Stromal cell of bone marrow (primary cell): ENCODE measurements at regions not wholly inside any gene's neighbourhood (a gene's known extent, or its start where the extent isn't known, plus 50 kb on each side); places are given as distances from the start of the nearest gene placed in this dataset.
A peak's percentile ranks its signal among the peaks of the same experiment; 100 is the strongest.
"Not testable (repeated sequence)": the region's sequence is repeated elsewhere in the genome, so short reads cannot be mapped to it uniquely, and the experiment has no call there.

ENCODE experiments used
- DNase-seq: peaks from one replicate; pipeline ENCODE4 v3.0.0-alpha.2; 2012; ENCODE audit warnings: low read depth

DNA sequence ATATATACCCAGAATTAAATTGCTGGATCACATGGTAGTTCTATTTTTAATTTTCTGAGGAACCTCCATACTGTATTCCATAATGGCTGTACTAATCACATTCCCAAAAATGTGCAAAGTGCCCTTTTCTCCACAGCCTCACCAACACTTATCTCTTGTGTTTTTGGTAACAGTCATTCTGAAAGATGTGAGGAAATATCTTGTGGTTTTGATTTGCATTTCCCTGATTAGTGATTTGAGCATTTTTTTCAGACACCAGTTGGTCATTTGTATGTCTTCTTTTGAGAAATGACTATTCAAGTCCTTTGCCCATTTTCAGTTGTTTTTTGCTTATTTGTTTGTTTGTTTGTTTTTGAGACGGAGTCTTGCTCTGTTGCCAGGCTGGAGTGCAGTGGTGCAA lies 98.1 kb upstream of the SIMC1 start:
- DNase-seq: not testable (repeated sequence)

DNA sequence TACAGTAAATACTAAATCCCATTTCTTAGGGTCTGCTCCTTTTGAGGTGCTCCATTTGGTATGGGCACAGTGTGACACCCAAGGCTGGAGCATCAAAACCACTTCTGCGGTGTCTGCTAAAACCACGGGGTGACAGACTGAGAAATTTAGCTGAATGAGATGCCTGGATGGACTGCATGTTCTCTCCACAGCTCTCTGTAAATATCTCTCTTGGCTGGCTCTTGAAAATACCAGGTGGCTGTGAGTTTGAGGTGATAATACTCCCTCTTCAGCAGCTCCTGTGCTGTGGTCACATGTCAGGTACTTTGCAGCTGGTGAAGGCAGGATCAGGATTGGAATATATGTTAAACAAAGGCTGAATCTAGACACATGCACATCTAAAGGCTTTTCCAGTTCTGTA lies 93.7 kb upstream of the SIMC1 start:
- no peak for DNase-seq

DNA sequence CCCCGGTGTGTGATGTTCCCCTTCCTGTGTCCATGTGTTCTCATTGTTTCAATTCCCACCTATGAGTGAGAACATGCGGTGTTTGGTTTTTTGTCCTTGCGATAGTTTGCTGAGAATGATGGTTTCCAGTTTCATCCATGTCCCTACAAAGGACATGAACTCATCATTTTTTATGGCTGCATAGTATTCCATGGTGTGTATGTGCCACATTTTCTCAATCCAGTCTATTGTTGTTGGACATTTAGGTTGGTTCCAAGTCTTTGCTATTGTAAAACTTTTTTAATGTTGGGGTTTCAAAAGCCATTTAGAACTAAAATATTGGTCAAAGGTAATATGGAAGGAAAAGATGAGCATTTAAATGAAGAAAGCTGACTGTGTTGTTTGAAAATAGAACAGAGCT lies 88.3 kb upstream of the SIMC1 start:
- DNase-seq: not testable (repeated sequence)

DNA sequence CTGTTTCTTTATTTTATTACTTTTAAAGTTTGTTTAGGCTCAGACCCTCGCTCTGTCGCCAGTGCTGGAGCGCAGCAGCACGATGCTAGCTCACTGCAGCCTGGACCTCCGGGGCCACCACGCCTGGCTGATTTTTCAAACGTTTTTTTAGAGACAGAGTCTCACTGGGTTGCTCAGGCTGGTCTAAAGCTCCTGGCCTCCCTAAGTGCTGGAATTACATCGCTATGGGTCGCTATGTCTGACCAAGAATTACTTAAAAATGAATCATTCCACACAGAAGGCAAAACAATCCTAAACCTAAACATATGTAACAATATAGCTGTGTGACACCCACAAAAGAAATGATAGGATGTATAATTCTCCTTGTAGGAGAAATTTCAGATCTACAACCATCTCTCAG lies 86.9 kb upstream of the SIMC1 start:
- DNase-seq: no peak

DNA sequence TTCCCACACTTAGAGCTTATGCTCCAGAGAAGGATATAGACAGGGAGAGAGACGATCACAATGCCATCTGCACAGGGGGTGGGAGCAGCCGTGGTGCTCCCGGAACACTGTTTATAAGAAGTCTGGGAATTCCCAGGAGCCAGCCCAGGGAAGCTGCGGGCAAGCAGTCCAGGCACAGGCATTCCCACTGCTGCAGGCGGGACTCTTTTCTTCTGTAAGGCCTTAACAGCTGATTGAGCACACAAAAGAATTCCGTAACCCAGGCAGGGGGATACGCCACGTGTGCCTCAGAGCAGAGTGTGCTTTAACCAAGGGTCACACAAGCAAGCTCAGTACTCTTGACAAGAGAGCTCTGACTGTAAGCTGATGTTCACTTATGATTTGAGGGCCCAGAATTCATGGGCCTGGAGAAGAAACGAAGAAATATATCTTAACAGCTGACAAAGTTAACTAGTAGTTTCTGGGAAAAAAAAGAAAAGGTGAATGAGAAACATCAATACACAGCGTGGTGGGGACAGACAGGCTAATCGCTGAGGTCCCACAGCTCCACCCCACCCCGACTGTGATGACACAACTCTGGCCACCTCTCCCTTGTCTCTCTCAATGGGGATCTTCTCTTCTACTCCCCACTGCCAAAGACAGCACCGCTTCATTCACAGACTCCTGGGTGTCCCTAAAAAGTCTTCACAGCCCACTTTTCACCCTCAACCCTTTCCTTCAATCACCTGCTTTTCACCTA lies 85.9 kb upstream of the SIMC1 start:
- DNase-seq: no peak

DNA sequence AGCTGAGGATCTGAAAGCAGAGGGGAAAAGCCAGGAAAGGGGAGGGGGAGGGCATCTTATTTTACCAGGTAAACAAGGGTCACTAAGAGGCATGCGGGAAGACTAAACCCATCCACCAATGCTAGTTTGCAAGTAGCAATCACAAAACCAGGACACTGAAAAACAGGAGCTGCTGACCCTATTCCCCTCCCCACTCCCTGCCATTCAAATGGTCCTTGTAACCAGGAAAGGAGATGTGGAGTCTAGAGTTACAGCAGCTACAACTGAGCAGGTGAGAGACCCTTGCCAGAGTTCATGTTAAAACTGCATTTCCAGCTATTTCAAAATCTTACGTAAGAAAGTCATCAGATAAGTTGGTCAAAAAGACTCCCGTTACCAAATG lies 85.3 kb upstream of the SIMC1 start:
- no peak for DNase-seq

DNA sequence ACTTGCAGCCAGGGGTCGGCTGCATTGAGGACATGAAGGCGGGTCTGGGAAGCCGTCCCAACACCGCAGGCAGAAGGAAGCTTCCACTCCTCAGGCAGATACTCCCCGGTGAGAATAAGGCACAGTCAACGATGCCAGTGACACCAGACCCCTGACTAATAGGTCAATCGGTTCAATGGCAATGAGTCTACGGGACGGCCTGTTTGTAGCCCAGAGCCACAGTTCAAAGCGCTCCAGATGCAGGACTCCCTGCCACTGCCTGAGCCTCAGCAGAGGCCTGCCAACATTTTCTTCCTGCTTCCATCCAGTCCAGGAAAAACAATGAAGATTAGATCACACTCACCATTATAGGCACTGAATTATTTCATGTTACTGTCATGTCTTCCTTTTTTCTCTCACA lies 84.5 kb upstream of the SIMC1 start:
- no peak for DNase-seq

DNA sequence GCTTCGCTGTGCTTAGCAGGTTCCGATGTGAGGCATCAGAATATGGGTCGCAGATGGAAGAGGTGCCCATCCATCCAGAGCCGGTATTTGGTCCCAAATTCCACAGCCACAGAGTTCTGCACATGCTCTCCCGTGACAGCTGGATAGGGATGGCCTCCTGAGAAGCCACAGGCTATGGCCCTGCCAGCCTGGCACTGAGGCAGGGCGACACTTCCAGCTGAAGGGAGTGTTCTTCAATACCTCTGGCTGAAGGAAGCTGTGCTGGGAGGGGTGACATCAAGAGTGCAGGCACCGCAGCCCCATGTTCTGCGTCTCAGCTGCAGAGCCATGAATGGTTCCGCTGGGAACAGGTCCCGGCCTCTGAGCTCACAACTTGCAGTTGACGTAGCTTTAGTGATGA lies 83.4 kb upstream of the SIMC1 start:
- no peak for DNase-seq

DNA sequence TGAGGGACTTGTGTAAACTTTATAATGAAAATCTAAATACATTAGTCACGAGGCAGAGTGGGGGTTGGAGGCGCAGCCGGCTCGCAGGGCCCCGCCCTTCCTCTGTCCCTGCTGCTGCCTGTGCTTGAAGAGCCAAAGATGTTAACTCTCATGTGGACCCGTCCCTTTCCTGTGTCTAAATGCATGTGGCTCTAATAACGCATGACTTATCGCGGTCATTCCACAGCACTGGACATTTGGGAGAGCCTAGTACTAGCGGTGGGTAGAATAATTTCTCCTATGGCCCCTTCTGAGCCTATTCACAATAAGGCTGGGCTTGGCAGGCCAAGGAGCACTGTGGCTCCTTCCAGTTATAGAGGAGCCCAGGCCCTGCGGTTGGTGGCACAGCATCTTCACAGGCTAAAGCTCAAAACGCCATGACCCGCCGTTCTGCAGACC lies 82.3 kb upstream of the SIMC1 start:
- no peak for DNase-seq

DNA sequence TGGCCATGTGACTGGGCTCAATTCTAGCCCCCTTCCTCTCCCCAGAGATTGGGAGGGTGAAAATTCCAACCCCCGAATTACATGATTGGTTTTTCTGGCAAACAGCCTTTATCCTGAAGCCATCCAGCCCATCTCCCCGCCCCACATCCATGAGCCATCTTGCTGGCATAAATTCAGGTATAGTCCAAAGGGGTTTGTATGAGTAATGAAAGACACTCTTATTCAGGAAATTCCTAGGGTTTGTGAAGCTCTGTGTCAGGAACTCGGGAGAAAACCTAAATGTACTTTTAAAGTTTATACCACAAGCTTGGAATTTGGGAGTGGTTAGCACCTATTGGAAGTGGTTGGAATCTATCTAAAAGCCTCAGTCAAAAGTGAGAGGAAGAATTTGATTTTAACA lies 80.6 kb upstream of the SIMC1 start:
- peak; percentile 67 for DNase-seq

DNA sequence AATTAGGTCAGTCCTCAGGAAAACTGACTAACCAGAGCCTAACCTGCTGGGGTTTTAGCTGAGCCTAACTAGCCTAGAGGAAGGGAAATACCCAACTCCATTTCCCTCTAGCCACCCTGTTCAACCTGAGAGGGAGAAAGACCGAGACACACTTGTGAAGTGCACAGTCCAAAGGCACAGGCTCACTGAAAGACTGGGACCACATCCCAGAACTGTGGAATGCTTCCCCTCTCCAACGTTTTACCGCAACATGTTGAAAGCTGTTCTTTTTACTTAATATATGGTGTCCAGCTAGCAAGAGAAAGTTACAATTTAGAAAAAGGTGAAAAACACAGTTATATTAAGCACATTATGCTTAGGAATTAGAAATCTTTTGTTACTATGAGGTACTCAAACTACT lies 76.8 kb upstream of the SIMC1 start:
- no peak for DNase-seq

DNA sequence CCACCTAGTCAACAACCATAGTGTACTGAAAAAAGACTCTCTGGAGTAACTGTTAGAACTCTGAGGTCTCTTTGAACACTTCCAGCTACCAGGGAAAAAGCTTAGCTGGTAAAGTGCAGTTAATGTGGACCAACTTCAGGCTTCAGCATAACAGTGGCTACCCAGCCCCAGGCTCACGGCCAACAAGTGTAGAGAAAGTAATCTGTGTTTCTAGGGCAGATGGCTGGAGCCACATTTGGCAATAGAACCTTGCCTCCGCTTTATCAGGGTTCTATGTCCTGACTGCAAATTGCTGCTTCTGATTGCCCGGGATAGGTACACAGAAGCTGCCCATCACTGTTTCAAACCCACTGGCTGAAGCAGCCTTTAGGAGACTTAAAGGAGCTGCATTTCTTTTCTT lies 76.0 kb upstream of the SIMC1 start:
- no peak for DNase-seq

DNA sequence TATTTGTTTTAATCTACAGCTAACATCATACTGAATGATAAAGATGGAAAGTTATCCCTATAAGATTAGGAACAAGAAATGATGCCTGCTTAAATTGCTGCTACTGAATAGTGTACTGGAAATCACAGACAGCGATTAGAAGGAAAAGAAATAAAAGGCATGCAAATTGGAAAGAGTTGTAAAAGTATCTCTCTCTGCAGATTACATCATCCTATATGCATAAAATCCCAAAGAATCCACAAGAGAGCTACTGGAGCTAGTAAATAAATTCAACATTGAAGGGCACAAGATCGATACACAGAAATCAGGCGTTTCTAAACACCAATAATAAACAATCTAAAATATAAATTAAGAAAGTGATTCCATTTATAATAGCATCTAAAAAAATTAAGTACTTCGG lies 75.3 kb upstream of the SIMC1 start:
- DNase-seq: no peak

DNA sequence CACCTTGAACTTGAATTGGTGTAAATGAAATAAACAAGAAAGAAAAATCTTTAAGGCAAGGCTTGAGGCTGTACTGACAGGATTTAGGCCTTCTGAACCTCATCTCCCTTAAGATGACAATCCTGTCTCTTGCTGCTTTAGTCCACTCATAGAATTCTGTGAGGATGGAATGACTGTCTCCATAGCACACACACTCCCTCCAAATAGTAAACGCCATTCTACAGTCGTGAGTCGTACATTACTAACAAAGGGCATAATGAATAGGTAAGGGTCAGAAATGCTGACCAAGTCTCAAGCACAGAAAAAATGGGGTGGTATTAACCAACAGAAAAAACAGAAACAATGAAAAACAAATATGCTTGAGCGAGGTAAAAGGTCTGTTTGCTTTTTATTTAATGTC lies 71.8 kb upstream of the SIMC1 start:
- no peak for DNase-seq

DNA sequence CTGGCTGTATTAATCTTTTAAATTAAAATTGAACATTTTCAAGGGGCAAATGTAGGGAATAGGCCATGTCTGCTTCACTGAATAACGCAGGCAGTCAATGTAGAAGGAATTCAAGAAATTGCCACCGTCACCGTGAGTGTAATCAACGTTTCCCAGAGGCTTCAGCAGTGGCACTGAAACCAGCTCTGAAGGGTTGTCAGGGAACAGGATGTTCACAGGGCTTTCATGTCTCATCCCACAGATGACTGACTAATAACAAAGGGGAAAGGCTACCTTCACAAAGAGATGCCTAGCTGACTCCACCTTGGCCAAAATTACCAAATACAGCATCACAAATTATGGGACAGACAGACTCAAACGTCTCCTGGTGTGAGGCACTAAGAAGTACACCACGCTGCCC lies 70.4 kb upstream of the SIMC1 start:
- no peak for DNase-seq

DNA sequence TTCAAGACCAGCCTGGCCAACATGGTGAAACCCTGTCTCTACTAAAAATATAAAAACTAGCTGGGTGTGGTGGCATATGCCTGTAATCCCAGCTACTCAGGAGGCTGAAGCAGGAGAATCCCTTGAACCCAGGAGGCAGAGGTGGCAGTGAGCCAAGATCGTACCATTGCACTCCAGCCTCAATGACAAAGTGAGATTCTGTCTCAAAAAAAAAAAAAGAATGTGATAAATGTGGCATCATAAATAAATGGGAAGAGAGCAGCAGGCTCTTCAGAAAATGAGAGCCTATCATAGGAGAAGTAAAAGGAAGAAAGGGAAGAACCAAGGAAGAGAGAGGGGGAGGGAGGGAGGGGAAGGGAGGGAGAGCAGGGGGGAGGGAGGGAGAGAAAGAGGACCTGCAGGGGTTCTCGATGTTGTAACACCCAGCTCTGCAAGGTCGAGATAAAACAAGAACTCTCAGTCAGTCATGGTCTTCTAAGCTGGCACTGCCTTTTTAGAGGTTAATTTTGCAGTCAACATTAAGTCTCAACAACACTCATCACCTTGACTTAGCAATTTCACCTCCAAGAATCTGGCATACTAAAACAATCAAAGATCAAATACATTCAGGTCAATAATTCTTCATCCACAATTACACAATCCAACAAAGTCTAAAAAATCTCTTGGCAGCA lies 68.7 kb upstream of the SIMC1 start:
- no peak for DNase-seq

DNA sequence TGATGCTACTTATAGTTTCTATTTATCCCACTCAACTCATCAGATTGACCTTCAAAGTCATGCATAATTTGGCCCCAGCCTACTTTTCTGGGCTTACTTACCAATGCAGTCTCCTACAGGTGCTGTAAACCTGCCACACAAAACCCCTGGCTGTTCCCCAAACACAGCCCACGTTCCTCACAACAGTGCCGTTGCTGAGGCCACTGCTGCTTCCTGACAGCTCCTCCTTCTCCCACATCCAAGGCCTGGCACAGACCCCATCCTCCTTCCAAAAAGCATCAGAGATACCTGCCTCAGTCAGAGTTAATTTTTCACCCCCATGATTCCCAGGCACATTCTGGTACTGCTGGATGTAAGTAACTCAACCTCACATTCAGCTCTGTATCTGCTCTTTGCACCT lies 68.1 kb upstream of the SIMC1 start:
- DNase-seq: no peak

DNA sequence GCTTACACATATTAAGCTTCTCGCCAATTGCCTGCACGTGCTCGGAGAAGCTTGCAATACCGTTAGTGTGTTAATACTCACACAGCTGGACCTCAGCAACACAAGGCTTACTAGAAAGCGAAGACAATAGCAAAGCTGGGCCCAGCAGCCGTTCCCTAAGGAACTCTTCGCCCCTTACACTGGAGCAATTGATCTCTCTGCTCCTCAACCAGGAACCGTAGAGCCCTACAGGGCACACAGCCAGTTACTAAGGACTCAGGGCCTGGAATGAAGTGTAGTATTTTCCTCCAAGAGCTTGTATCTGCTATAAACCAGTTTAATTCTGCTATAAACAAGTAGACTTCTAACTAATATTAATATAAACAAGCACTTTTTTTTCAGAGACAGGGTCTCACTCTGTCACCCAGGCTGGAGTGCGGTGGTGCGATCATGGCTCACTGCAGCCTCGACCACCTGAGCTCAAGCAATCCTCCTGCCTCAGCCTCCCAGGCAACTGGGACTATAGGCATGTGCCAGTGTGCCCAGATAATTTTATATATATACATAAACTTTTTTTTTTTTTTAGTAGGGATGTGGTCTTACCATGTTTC lies 67.0 kb upstream of the SIMC1 start:
- DNase-seq: no peak

DNA sequence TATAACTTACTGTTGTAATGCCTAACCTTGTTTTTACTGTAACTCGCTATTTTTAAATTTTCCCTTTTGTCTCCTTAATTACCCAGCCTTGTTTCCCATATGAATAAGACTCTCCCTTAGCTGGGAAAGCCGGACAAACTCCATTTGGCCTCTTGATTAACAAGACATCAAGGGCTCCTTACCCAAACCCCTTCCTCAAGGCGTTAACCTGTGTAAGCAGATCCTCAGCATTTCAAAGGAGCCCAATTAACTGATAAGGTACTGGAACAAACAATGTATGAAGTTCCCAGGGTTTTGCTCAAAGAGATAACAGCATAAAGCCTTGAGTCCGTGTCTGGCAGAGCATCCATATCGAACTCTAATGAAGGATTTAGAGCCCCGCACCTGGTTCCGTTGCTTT lies 66.0 kb upstream of the SIMC1 start:
- DNase-seq: no peak

DNA sequence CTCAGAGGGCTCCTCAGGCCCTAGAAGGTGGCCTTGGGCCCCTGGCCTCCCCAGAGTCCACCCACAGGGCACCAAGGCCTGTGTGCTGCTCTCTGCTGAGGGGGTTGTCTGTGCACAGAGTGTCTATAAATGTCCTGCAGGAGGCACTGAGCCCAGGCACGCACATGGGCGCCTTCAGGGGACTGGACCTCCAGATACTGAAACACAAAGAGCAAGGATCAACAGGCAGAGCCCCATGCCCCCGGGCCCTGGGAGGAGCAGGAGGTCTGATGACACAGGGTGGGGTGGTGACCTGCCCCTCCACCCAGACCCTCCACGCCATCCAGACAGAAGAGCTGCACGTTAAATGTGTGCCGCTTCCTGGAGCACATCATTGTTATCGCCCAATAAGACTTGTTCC lies 64.6 kb upstream of the SIMC1 start:
- DNase-seq: no peak

DNA sequence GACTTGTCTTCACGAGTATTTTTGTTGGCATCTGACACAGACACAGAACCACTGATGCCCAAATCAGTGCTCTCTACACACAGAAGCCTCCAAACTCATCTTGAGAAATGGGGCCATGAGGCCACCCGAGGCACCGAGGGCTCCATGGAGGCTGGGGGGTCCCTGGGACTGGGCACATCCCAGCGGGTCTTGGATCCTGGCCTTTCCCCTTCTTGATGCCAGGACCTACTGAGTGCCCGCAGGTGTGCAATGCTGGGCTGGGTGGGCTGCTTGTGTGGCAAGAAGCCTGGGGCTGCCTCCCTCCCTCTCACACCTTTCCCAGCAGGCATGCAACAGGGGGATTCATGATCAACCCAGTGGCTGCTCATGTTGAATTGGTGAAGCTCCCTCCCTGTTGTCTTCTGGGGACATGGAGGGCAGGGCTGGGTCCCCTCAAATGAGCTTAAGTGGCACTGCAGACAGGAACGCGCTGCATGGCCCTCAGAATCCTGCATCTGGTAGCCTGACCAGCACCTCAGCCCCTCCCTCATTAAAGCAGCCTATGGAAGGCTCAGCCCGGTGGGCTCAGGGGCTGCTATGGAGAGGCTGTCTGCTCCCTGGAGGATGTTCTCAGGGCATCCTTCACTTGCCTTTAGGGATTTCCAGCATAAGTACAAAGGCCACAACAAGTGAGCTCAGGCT lies 63.7 kb upstream of the SIMC1 start:
- no peak for DNase-seq

DNA sequence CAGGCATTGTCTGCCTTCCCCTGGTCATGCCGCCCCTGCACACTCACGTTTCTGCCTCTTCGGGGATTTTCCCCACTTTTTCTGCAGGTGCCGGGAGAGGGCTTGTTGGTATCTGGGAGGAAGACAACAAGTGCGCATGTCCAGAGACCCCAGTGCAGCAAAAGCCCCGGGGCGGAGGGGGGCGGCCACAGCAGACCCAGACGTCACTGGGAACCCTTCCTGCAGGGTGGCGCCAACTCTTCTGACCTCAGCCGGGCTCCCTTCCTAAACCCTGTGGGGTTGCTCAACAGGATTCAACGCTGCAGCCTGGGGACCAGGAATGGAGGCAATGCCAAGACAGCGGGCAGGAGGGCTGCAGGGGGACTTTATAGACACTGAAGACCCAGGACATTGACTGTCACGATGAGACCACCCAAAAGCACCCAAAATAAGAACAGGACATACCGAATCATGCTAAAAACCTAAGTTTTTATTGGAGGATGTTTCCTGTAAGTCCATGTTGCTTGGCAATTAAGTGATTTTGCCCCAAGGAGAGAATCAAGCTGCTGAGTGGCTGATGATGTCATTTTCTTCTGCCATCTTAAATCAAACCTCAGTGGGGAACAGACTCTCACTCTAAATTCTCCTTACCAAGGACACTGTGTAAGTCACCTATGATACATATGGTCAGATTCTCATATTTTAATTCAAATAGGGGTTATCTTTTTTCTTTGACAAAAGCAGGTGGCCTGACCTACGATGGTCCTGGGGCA lies 62.9 kb upstream of the SIMC1 start:
- no peak for DNase-seq
